Stimulated activated CD4-positive, alpha-beta T cell treated with anti-CD3 and anti-CD28 coated beads, Interleukin-12 subunit alpha, Interleukin-12 subunit beta, amount 100 ng/mL, for 24 hours (primary cell): ENCODE measurements at regions not wholly inside any gene's neighbourhood (a gene's known extent, or its start where the extent isn't known, plus 50 kb on each side); places are given as distances from the start of the nearest gene placed in this dataset.

Experiments used
- DNase-seq, 2 experiments: peaks; one replicate each; pipeline ENCODE4 v3.0.0-alpha.2; 2020; ENCODE audit warnings: low read depth in 2 of 2

GRCh38 chr7:42311195-42311594 is 74.2 kb upstream of the GLI3 start:
- DNase-seq: no peak

GRCh38 chr7:42292991-42293521 is 56.0 kb upstream of the GLI3 start:
- DNase-seq: no peak

- DNase-seq: no peak
Observed at GRCh38 chr7:42289473-42289872, 52.5 kb upstream of the GLI3 start.
